K562 (cell line): ENCODE measurements at regions not wholly inside any gene's neighbourhood (a gene's known extent, or its start where the extent isn't known, plus 50 kb on each side); places are given as distances from the start of the nearest gene placed in this dataset.

Source experiments
- ATAC-seq: fragments of 200-7000 bp; cut with Tn5 transposase; 3 replicates; pipeline ENCODE4 v1.9.1; 2020; ENCODE audit warnings: moderate library complexity
- BruUV-seq: library from RNA; stranded (reverse); fragments of 400-500 nt; replicated peaks from 2 replicates; lab custom pipeline; 2021; lab: Mats Ljungman, UMichigan
- CTCF ChIA-PET: fragments of 300-600 bp; formaldehyde crosslinking; extraction: SDS; loops from one replicate; lab custom pipeline; 2021; ENCODE audit warnings: low intra/inter-chr PET ratio; lab: Yijun Ruan, JAX
- POLR2A ChIA-PET: fragments of 300-600, 350-650 bp; sonication (Branson Sonifier 250); formaldehyde crosslinking; extraction: SDS; loops from one replicate; lab custom pipeline; 2021; ENCODE audit warnings: antibody characterized with exemption, inconsistent platforms; lab: Yijun Ruan, JAX
- DNase-seq, 4 experiments: peaks; one replicate each; pipeline versions ENCODE4 v3.0.0 to v3.0.0-alpha.2; 2011 to 2018; ENCODE audit warnings: low spot score in 3 of 4, mixed read lengths in 3 of 4; ENCODE audit errors: extremely low read depth in 1 of 4
- FAIRE-seq: peaks from 2 replicates; lab custom pipeline; 2011; peaks lifted over from hg19 to GRCh38; lab: Jason Lieb, UNC
- H2AFZ ChIP-seq: 2 replicates; pipeline ENCODE4 v1.6.0; 2011; ENCODE audit warnings: low read depth, low read length, control low read depth, inconsistent platforms
- H3K27ac ChIP-seq: fragments of 200-600 bp; 3 replicates; pipeline ENCODE4 v1.8.0; 2011; ENCODE audit warnings: low read depth, mild to moderate bottlenecking, control low read depth, inconsistent platforms, low read length, moderate library complexity, mixed read lengths; ENCODE audit errors: extremely low read depth
- H3K27me3 ChIP-seq, 2 experiments: fragments of 300-600 bp in 1 of 2; 2 replicates in 1 of 2; 3 replicates in 1 of 2; pipeline versions ENCODE4 v1.6.0 to v1.8.0; 2011; ENCODE audit warnings: inconsistent platforms in 2 of 2, low read length in 2 of 2, mild to moderate bottlenecking in 1 of 2, mixed read lengths in 1 of 2, moderate library complexity in 1 of 2; ENCODE audit not compliant: control insufficient read depth in 2 of 2, insufficient read depth in 2 of 2
- H3K36me3 ChIP-seq: fragments of 300-600 bp; 3 replicates; pipeline ENCODE4 v1.8.0; 2011; ENCODE audit warnings: mild to moderate bottlenecking, low read length, inconsistent platforms; ENCODE audit not compliant: control insufficient read depth, insufficient read depth
- H3K4me1 ChIP-seq, 2 experiments: fragments of 200-600 bp in 1 of 2; replicated peaks in 1 of 2; 2 replicates in 1 of 2; 3 replicates in 1 of 2; pipeline versions ENCODE4 v1.5.1 to v1.8.0; 2011; ENCODE audit warnings: inconsistent platforms in 2 of 2, low read length in 2 of 2, mild to moderate bottlenecking in 1 of 2, mixed read lengths in 1 of 2, moderate library complexity in 1 of 2; ENCODE audit not compliant: control insufficient read depth in 2 of 2, insufficient read depth in 2 of 2
- H3K4me2 ChIP-seq: 2 replicates; pipeline ENCODE4 v1.6.1; 2011; ENCODE audit warnings: low read length, control low read depth, inconsistent platforms, mixed read lengths; ENCODE audit not compliant: insufficient read depth
- H3K4me3 ChIP-seq: fragments of 200-600 bp; sonication (generic), shearing (Covaris generic); 2 replicates; pipeline ENCODE4 v1.5.1; 2016; ENCODE audit warnings: control low read depth, inconsistent platforms
- H3K79me2 ChIP-seq: fragments of 200-600 bp; 3 replicates; pipeline ENCODE4 v1.8.0; 2011; ENCODE audit warnings: low read length, inconsistent platforms; ENCODE audit not compliant: control insufficient read depth, insufficient read depth
- H3K9ac ChIP-seq, 2 experiments: 2 replicates each; pipeline versions ENCODE4 v1.6.0 to v1.6.1; 2011; ENCODE audit warnings: low read depth in 2 of 2, low read length in 2 of 2, control low read depth in 1 of 2, inconsistent platforms in 1 of 2, mild to moderate bottlenecking in 1 of 2, mixed read lengths in 1 of 2; ENCODE audit not compliant: insufficient read depth in 1 of 2
- H3K9me1 ChIP-seq: one replicate; pipeline ENCODE4 v1.6.0; 2011; ENCODE audit warnings: inconsistent platforms, mild to moderate bottlenecking, low read length, moderate library complexity; ENCODE audit not compliant: control insufficient read depth, insufficient read depth
- H3K9me3 ChIP-seq: replicated peaks from 2 replicates; pipeline ENCODE4 v1.5.1; 2011; ENCODE audit warnings: low read depth, low read length, inconsistent platforms; ENCODE audit not compliant: control insufficient read depth, insufficient read depth
- H4K20me1 ChIP-seq: replicated peaks from 2 replicates; pipeline ENCODE4 v1.6.1; 2011; ENCODE audit warnings: low read length, inconsistent platforms, mixed read lengths; ENCODE audit not compliant: control insufficient read depth, insufficient read depth
- BRF1 ChIP-seq: IDR thresholded peaks from 3 replicates; pipeline ENCODE4 v1.6.1; 2011; ENCODE audit warnings: borderline replicate concordance, mild to moderate bottlenecking; ENCODE audit not compliant: insufficient read length; ENCODE audit errors: extremely low read depth
- COPS2 ChIP-seq: fragments of 450-650 bp; conservative IDR thresholded peaks from 2 replicates; pipeline ENCODE4 v1.6.1; 2016; ENCODE audit warnings: mild to moderate bottlenecking, moderate library complexity
- NFIX ChIP-seq: fragments of 250-450 bp; sonication (Bioruptor Pico); IDR thresholded peaks from 2 replicates; pipeline ENCODE4 v1.4.0; 2020; ENCODE audit warnings: low read depth, mild to moderate bottlenecking, moderate library complexity
- WGBS: fragments of 100-300 bp; shearing (Covaris generic); methylation state at CpG from one replicate; pipeline ENCODE4 v1.1.6; 2016; ENCODE audit warnings: low coverage, mixed read lengths; ENCODE audit not compliant: insufficient coverage; ENCODE audit errors: missing lambda C conversion rate; 5-methylcytosine and 5-hydroxymethylcytosine counted together
- in situ Hi-C: fragments of 300-500 bp; cut with MboI; formaldehyde crosslinking; loops from 4 replicates; pipeline ENCODE4 v1.15.0; 2018; ENCODE audit warnings: inconsistent platforms, mixed read lengths
- intact Hi-C: fragments of 100-400 bp; cut with micrococcal nuclease; formaldehyde crosslinking; loops from 2 replicates; pipeline ENCODE4 v1.14.2; 2022
- TF ChIP-seq, protein P1 (sequence below): fragments of 250-450 bp; sonication (Bioruptor Pico); IDR thresholded peaks from 2 replicates; pipeline ENCODE4 v1.4.0; 2020; ENCODE audit warnings: mild to moderate bottlenecking, moderate library complexity

- Histone ChIP-seq H3K36me3 (no peaks in the 10 kb centered on the region), H3K9me1 (no peaks in the 10 kb centered on the region), H3K27ac (no peak overlapping the region), H3K9me3 (peaks cover 4% of the 10 kb centered on the region; the same call in 1 of the 2 replicates), H3K27me3 (no peaks in the 10 kb centered on the region), H3K9ac (no peak overlapping the region), H4K20me1 (no peaks in the 10 kb centered on the region), H2AFZ (no peak overlapping the region), H3K79me2 (no peaks in the 10 kb centered on the region), H3K4me1 (no peaks in the 10 kb centered on the region), H3K4me3 (no peak overlapping the region), H3K4me2 (no peak overlapping the region)
- no TSS peak for BruUV-seq
- POLR2A ChIA-PET, result no interaction called here
- CTCF ChIA-PET, result no interaction called here
- 0% methylated on average over 1 of the region's 1 CpG for WGBS
- ATAC-seq (no peak), DNase-seq (no peak), FAIRE-seq (no peak)
- TF ChIP-seq BRF1 (no peak), COPS2 (no peak), NFIX (no peak)
- TF ChIP-seq, protein P1, sequence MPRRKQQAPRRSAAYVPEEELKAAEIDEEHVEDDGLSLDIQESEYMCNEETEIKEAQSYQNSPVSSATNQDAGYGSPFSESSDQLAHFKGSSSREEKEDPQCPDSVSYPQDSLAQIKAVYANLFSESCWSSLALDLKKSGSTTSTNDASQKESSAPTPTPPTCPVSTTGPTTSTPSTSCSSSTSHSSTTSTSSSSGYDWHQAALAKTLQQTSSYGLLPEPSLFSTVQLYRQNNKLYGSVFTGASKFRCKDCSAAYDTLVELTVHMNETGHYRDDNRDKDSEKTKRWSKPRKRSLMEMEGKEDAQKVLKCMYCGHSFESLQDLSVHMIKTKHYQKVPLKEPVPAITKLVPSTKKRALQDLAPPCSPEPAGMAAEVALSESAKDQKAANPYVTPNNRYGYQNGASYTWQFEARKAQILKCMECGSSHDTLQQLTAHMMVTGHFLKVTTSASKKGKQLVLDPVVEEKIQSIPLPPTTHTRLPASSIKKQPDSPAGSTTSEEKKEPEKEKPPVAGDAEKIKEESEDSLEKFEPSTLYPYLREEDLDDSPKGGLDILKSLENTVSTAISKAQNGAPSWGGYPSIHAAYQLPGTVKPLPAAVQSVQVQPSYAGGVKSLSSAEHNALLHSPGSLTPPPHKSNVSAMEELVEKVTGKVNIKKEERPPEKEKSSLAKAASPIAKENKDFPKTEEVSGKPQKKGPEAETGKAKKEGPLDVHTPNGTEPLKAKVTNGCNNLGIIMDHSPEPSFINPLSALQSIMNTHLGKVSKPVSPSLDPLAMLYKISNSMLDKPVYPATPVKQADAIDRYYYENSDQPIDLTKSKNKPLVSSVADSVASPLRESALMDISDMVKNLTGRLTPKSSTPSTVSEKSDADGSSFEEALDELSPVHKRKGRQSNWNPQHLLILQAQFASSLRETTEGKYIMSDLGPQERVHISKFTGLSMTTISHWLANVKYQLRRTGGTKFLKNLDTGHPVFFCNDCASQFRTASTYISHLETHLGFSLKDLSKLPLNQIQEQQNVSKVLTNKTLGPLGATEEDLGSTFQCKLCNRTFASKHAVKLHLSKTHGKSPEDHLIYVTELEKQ (CRISPR knock-in tag), result no peak
- intact Hi-C loops, result no loop called here
- in situ Hi-C loops, result no loop called here
Measured at GRCh38 chr7:52423251-52423650, 612.2 kb upstream of the POM121L12 start.
